GM18508 (cell line): ENCODE measurements at regions not wholly inside any gene's neighbourhood (a gene's known extent, or its start where the extent isn't known, plus 50 kb on each side); places are given as distances from the start of the nearest gene placed in this dataset.

Experiments
- ATAC-seq: cut with Tn5 transposase; IDR thresholded peaks from one replicate; pipeline ENCODE4 v1.9.1; 2021; ENCODE audit warnings: moderate number of reproducible peaks; ENCODE audit not compliant: insufficient read depth, unreplicated experiment

GRCh38 chr10:78513986-78514385 lies 480.3 kb downstream of the RPS24 start:
- ATAC-seq: no peak

- no peak for ATAC-seq
Measured at GRCh38 chr10:78514459-78514858, 480.8 kb downstream of the RPS24 start.

- no peak for ATAC-seq
Measured at GRCh38 chr10:78515038-78515872, 481.6 kb downstream of the RPS24 start.

GRCh38 chr10:78515873-78516153 lies 482.1 kb downstream of the RPS24 start:
- ATAC-seq: no peak

- no peak for ATAC-seq
Measured at GRCh38 chr10:78516236-78516635, 482.6 kb downstream of the RPS24 start.

GRCh38 chr10:78516756-78517155 lies 483.1 kb downstream of the RPS24 start:
- no peak for ATAC-seq

GRCh38 chr10:78518224-78518623 lies 484.6 kb downstream of the RPS24 start:
- ATAC-seq: no peak

- no peak for ATAC-seq
Measured at GRCh38 chr10:78520737-78521430, 487.2 kb downstream of the RPS24 start.

- no peak for ATAC-seq
Measured at GRCh38 chr10:78523453-78523852, 489.8 kb downstream of the RPS24 start.

- no peak for ATAC-seq
Measured at GRCh38 chr10:78524342-78524741, 490.7 kb downstream of the RPS24 start.

- no peak for ATAC-seq
Measured at GRCh38 chr10:78524941-78525340, 491.3 kb downstream of the RPS24 start.

GRCh38 chr10:78526347-78526746 lies 492.7 kb downstream of the RPS24 start:
- ATAC-seq: no peak

- no peak for ATAC-seq
Measured at GRCh38 chr10:78527296-78527695, 493.6 kb downstream of the RPS24 start.

- ATAC-seq: no peak
Measured at GRCh38 chr10:78528749-78529204, 495.1 kb downstream of the RPS24 start.

- no peak for ATAC-seq
Measured at GRCh38 chr10:78529262-78529661, 495.6 kb downstream of the RPS24 start.

GRCh38 chr10:78531088-78531487 lies 497.4 kb downstream of the RPS24 start:
- ATAC-seq: no peak

GRCh38 chr10:78532480-78533042 lies 498.9 kb downstream of the RPS24 start:
- no peak for ATAC-seq

- ATAC-seq: no peak
Measured at GRCh38 chr10:78533098-78533497, 499.4 kb downstream of the RPS24 start.

GRCh38 chr10:78533776-78534175 lies 500.1 kb downstream of the RPS24 start:
- no peak for ATAC-seq

GRCh38 chr10:78535716-78536218 lies 502.1 kb downstream of the RPS24 start:
- no peak for ATAC-seq

GRCh38 chr10:78537018-78537417 lies 503.4 kb downstream of the RPS24 start:
- ATAC-seq: no peak
